HG03039 (cell line): ENCODE measurements at regions not wholly inside any gene's neighbourhood (a gene's known extent, or its start where the extent isn't known, plus 50 kb on each side); places are given as distances from the start of the nearest gene placed in this dataset.
"Not testable (repeated sequence)": the region's sequence is repeated elsewhere in the genome, so short reads cannot be mapped to it uniquely, and the experiment has no call there.

Source experiments
- ATAC-seq: cut with Tn5 transposase; IDR thresholded peaks from one replicate; pipeline ENCODE4 v1.9.1; 2021; ENCODE audit warnings: mild to moderate bottlenecking, moderate library complexity; ENCODE audit not compliant: unreplicated experiment

GRCh38 chr12:59158066-59158465 is 237.8 kb upstream of the LRIG3 start:
- ATAC-seq: no peak

DNA sequence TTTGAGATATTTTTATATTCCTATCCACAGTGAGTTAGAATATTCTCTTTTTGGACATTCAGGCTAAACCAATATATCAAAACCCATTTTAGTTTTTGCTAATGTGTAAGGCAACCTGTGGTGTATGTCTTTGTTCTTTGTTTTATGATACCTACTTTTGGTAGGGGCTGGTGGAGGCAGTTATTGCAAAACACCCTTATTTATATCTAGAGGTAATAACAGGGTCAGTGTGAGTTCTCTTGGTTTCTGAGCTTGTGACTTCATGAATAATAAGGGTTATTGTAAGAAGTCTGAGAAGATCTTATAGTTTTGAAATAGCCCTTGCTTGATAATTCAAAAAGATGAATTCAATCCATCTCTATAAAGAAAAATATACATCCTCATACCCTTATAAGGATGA is 235.1 kb upstream of the LRIG3 start:
- ATAC-seq: no peak

DNA sequence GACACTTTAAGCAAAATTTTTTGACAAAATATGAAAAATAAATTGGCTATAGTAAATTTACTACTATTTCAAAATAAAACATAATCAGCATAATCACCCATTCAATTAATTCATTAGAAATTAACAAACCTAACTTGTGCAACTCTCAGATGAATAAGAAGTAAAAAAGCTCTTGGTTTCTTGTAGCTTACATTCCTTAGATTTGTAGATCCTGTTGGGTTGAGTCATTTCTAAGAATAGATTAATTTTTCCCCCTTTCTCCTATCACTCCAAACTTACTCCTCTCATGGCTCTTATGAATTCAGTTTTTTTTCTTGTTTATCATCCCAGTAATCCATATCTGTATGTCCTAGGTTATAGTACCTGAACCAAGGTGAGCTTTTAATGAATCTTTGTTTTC is 230.9 kb upstream of the LRIG3 start:
- ATAC-seq: no peak

DNA sequence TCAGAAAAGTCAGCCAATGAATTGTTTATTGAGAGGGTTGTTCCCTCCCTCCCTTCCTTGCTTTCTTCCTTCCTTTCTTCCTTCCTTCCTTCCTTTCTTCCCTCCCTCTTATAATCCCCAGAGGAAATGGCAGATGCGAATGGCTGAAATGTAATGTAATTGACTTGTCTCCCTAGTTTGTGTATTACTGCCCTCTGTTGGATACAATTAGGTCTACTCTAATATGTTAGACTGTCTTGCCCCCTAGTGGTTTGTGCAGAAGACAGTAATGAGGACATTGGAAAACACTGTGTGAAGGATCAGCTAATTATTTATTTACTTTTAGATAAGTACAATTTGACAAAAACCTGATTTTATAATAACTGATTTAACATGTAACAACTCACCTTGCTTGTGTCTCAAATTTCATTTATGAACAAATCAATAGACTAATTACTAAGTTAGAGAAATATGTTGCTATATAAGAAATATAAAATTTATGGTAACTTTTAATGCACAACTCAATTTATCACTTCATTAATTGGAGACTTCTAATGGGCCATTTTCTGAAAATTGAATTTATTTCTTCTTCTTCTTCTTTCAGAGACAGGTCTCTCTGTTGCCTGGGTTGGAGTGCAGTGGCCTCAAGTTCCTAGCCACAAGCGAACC is 229.8 kb upstream of the LRIG3 start:
- ATAC-seq: peak; percentile 100

- no peak for ATAC-seq
Observed at GRCh38 chr12:59147791-59148190, 227.5 kb upstream of the LRIG3 start.

GRCh38 chr12:59142183-59142790 is 222.0 kb upstream of the LRIG3 start:
- ATAC-seq: no peak

GRCh38 chr12:59134750-59135149 is 214.4 kb upstream of the LRIG3 start:
- no peak for ATAC-seq

- no peak for ATAC-seq
Observed at GRCh38 chr12:59131462-59131861, 211.2 kb upstream of the LRIG3 start.

GRCh38 chr12:59122784-59123183 is 202.5 kb upstream of the LRIG3 start:
- ATAC-seq: no peak

DNA sequence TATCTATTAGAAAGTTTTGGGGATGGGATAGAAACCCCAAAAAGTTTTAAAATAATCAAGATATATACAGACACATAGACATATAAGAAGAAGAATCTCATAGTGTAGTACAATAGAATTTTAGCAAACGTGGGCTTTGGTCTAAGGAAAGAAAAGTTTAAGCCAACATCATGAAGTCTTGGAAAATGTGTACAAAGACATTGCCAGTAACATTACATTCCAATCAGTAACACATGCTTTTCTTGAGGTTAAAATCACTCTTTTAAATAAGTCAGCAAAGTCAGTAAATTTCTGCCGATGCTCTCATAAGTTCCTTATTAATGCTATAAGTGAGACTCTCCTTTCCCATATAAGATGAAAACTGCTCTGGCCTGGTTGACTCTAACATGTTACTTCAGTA is 201.1 kb upstream of the LRIG3 start:
- no peak for ATAC-seq

GRCh38 chr12:59119676-59120075 is 199.4 kb upstream of the LRIG3 start:
- no peak for ATAC-seq

GRCh38 chr12:59118356-59118755 is 198.1 kb upstream of the LRIG3 start:
- no peak for ATAC-seq

DNA sequence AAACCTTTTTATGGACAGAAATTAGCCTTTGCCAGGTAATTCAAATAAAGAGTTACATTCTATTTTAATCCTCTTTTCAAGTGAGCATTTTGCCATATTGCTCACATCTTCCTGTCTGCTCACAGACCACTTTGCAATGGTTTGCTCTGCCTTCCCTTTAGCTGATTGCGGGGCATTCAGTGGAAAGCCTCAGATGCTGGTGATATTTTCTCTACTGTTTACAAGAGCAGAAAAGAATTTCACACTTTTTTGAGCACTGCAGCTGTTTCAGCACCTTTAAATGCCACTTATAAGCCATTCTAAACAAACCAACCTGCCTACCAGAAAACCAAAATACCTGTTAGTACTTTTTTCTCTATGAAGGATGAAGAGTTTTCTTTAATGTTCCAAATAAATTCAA is 195.7 kb upstream of the LRIG3 start:
- no peak for ATAC-seq

- ATAC-seq: no peak
Observed at GRCh38 chr12:59115526-59115925, 195.2 kb upstream of the LRIG3 start.

DNA sequence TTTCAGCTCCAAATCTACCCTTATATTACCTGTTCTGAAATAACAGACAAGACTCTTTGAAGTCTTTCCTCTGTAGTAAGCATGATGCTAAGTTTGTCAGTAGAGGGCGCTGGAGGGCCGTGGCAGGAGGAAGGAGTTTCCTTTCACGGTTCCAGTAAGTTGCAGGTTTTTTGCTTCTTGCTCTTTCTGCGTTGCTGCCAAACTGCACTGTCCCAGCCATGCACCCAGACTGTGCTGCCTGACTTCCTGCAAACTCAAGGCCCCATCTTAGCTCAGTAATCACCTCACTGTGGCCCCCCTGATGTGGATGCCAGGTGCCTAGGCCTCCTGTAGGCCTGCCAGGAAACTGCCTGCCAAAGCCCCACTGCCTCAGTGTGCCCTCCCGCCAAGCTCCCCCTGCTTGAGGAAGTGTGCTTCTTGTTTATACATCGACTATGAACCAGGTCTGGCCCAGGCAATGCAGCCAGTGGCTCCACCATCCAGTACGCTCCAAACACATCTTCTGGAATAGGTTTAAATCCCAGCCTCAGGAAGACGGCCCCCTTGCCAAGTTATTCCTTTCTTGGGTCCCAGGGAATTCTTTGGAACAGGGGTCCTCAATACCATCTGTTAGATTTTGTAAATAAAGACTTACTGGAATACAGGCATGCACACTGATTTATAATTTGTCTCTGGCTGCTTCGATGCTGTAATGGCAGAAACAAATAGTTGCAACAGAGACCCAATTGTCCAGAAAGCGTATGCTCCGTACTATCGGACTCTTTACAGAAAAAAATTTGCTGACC is 193.7 kb upstream of the LRIG3 start:
- ATAC-seq: peak; percentile 85

DNA sequence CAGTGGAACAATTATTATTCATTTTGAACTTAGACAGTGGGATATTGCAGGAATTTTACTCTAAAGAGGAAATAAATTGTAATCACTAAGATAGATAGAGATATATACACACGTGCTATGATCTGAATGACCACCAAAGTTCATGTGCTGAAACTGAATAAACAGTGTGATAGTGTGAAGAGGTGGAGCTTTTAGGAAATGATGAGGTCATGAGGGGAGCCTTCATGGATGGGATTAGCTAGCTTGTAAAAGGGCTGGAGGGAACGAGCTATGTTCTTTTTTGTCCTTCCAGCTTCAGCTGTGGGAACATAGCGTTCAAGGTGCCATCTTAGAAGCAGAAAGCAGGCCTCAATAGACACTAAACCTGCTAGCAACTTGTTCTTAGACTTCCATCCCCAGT is 191.5 kb upstream of the LRIG3 start:
- no peak for ATAC-seq

DNA sequence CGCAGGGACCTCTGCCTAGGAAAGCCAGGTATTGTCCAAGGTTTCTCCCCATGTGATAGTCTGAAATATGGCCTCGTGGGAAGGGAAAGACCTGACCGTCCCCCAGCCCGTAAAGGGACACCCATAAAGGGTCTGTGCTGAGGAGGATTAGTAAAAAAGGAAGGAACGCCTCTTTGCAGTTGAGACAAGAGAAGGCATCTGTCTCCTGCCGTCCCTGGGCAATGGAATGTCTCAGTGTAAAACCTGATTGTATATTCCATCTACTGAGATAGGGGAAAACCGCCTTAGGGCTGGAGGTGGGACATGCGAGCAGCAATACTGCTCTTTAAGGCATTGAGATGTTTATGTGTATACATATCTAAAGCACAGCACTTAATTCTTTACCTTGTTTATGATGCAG is 188.2 kb upstream of the LRIG3 start:
- ATAC-seq: not testable (repeated sequence)

DNA sequence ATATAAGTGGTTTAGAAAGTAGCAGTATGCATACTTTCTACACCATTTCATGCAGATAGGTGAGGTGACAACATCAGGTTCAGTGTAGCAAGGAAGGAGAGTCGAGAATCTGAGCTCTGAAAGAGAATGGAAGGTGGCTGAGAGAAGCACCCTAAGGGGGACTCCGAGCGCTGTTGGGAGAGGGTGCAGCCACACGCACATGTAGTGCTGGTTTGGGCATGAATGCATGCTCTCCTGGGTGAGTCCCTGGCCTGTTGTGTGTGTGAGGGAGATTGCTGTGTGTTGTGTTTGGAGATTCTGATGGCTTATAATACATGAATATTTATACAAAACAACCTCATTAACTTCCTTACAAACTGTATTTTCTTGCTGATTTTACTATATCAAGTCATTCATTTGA is 180.3 kb upstream of the LRIG3 start:
- ATAC-seq: no peak

- no peak for ATAC-seq
Observed at GRCh38 chr12:59097876-59098275, 177.6 kb upstream of the LRIG3 start.

DNA sequence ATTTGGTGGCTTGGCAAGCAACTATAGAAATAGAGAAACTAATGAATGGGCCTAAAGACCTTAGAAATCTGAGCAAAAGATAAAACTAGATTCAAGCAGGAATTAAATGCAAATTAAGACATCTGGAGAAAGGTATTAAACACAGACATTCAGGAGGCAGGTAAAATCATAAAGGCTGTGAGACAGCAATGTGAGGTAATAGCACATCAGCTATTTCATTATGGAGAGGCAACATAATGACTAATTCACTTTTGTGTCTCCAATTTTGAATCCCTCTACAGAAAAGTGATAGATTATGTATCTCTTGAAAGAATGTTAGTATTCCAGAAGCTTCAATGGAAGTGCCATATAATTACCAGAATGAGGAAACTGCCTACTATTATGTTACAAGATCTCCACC is 175.9 kb upstream of the LRIG3 start:
- no peak for ATAC-seq

- no peak for ATAC-seq
Observed at GRCh38 chr12:59093073-59093772, 172.9 kb upstream of the LRIG3 start.

GRCh38 chr12:59088673-59089072 is 168.4 kb upstream of the LRIG3 start:
- ATAC-seq: no peak
